ENCODE measurements at regions not wholly inside any gene's neighbourhood (a gene's known extent, or its start where the extent isn't known, plus 50 kb on each side); places are given as distances from the start of the nearest gene placed in this dataset.
A peak's percentile ranks its signal among the peaks of the same experiment; 100 is the strongest.

DNA sequence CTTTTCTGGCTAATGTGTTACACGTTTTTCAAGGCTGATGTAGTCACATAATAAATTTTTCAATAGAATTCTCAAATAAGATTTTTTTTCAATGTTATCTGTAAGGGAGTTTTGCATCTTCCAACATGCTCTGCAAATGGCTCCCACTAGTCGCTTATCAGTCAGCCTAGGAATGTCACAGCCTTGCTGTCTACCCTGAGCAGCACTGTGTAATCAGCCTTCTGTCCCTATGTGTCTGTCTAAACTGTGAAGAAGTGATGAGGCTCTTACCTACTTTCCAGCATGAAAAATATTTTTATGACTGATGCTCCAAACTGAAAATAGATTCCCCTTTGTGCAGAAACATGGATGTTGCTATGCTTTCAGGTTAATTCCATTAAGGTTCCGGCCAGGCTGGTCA, 75.1 kb upstream of the FAM216B start:
- no peak for TF ChIP-seq POLR2A (IDR thresholded peaks at IDR 0.05; ENCODE audit: low read length)
- TF ChIP-seq GATA1 (IDR thresholded peaks at IDR 0.05; ENCODE audit: low read depth, low read length), result no peak
- no peak for DNase-seq

DNA sequence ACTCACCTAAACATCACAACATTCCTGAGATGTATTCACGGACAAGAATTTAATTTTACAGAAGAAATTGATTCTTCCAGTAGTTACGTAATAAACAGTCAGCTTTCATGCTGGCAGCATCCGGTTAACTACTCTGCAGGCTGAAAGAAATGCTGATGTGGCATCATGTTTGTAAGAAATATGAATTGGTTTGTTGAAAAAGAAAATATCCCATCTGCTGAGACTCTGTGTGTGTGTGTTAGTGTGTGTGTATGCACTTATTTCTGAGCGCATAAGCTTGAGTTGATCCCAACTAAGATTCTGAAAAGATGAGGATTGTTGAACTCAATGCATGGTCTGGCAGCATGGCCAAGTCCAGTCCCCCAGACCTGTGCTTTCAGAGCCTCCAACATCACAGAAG, 74.3 kb upstream of the FAM216B start:
- DNase-seq, result no peak
- no peak for TF ChIP-seq GATA1 (IDR thresholded peaks at IDR 0.05; ENCODE audit: low read depth, low read length)
- TF ChIP-seq POLR2A (IDR thresholded peaks at IDR 0.05; ENCODE audit: low read length), result no peak

DNA sequence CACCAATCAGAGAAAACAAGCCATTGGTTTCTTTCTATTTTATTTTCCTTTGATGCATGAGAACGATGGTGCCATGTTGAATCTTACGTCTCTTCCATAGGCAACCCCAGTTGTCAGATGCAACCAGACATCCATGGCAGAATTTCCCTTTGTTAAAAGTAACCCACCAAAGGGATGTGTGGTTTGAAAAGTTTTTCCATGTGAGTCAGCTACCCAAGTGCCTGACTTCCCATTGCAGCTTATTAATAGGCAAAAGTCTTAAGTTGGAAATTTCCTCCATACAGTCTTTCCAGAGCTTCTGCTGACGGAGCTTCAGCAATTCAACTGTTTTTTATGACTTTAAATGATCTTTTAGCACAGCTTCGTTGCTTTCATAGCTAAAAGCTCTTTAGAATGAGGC, 73.8 kb upstream of the FAM216B start:
- no peak for TF ChIP-seq GATA1 (IDR thresholded peaks at IDR 0.05; ENCODE audit: low read depth, low read length)
- TF ChIP-seq POLR2A (IDR thresholded peaks at IDR 0.05; ENCODE audit: low read length), result no peak
- DNase-seq, result no peak

DNA sequence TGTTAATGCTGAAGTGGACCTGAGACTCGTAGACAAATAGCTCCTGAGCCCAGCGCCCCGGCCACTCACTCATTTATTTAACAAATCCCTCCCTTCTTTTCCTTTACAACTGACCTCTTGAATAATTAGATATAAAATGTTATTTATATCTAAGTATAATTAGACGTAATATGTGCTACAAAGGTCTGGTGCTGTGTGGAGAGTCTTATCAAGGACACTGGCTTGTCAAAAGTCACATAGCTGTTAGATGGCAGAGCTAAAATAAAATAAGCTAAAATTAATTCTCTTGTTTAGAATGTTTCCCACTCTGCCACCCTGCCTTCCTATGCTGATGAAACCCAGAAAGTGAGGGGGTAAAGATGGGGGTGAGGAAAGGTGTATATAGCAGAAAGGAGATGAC, 73.0 kb upstream of the FAM216B start:
- DNase-seq, result no peak
- TF ChIP-seq GATA1 (IDR thresholded peaks at IDR 0.05; ENCODE audit: low read depth, low read length), result no peak
- TF ChIP-seq POLR2A (IDR thresholded peaks at IDR 0.05; ENCODE audit: low read length), result no peak

DNA sequence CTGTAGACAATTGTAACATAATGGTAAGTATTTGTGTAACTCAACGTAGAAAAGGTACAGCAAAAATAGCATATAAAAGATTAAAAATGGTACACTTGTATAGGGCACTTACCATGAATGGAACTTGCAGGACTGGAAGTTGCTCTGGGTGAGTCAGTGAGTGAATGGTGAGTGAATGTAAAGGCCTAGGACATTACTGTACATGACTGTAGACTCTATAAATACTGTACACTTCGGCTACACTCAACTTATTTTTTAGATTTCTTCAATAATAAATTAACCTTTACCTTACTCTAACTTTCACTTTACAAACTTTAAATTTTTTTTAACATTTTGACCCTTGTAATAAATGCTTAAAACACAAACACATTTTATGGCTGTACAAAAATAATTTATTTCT, 72.1 kb upstream of the FAM216B start:
- TF ChIP-seq GATA1 (IDR thresholded peaks at IDR 0.05; ENCODE audit: low read depth, low read length) (no peak), POLR2A (IDR thresholded peaks at IDR 0.05; ENCODE audit: low read length) (no peak)
- DNase-seq, result no peak

DNA sequence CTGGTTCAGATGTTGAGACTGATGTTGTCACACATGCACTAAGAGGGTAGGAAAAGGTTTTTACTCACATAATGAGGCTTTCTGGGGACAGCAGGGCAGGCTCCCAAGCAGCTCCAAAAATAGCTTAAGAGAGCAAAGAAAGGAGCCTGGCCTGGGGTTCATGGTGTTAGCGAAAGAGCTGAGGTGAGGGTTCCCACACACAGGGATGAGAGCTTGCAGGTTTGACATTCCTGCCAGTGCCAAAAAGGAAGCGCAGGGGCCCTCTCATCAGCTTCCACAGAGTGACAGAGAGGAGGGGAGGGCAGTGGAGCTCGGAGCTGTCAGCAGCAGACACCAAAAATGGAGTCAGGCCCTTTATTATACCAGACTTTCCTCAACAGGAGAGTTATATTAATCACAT, 65.5 kb upstream of the FAM216B start:
- no peak for TF ChIP-seq GATA1 (IDR thresholded peaks at IDR 0.05; ENCODE audit: low read depth, low read length)
- no peak for DNase-seq

DNA sequence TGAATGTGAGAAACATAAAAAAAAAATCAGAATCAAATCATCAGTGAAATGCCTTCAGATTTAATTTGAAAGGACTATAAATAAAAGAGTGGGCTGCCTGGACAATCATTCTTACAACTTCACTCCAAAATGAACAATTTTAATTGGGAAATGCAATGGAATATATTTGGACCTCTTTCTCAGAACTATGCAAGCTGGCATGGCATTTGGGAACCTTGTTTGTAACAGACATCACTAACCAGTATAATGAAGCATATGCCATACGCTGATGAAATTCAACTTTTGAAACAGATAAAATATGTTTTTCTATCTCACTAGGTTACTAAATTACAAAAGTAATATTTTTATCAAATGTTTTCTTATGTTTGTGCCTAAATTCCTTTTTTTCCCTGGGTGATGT, 64.2 kb upstream of the FAM216B start:
- no peak for DNase-seq
- TF ChIP-seq GATA1 (IDR thresholded peaks at IDR 0.05; ENCODE audit: low read depth, low read length) (no peak), POLR2A (IDR thresholded peaks at IDR 0.05; ENCODE audit: low read length) (no peak)

DNA sequence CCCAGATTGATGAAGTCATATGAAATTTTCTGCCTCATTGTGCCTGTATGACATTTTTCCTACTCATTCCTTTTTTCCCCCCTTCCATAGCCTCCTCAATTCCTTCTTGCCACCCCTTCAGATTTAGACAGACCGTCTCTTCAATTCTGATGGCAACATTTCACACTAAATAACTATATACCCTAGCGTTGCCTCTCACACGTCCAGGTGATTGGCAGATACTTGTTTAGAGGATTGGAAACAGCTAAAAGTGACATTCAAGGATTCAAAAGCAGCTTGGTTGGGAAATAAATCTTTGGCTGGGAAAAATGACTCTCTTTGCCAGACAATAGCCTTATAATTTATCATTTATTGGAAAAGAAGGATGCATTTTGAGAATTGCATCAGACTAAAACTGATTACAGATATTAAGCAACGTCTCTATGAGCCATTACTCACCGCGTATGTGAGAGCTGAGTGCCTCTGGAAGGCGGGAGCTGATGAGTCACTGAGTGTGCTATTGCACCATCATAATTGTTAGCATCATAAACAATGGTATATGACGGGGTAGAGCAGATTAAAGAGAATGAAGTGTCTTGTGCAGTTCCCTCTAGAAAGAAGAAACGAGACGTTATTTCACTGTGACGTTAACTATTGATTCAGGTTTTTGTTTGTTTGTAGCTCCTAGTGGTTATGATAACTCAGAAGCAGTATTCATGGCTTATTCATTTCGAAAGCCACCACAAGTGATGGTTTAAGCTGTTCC, 61.1 kb upstream of the FAM216B start:
- DNase-seq, result peak in 1 of 2 experiments; percentile 9
- no peak for TF ChIP-seq GATA1 (IDR thresholded peaks at IDR 0.05; ENCODE audit: low read depth, low read length)
- no peak for TF ChIP-seq POLR2A (IDR thresholded peaks at IDR 0.05; ENCODE audit: low read length)

DNA sequence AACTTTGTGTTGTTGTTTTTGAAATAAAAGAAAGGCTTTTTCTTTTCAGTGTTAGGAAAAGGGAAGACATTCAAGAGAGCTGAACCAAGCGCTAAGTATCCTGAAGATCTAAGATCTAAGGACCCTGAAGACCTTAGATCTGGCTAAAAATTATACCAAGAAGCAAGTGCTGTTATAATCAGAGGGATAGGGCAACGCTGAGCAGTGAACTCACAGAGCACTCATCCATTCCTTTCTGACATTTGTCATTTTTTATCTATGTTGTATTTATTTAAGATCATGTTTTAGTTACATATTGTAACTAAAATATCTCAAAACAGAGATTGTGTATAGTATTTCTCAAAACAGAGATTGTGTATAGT, 60.5 kb upstream of the FAM216B start:
- TF ChIP-seq GATA1 (IDR thresholded peaks at IDR 0.05; ENCODE audit: low read depth, low read length), result no peak
- TF ChIP-seq POLR2A (IDR thresholded peaks at IDR 0.05; ENCODE audit: low read length), result no peak
- no peak for DNase-seq

DNA sequence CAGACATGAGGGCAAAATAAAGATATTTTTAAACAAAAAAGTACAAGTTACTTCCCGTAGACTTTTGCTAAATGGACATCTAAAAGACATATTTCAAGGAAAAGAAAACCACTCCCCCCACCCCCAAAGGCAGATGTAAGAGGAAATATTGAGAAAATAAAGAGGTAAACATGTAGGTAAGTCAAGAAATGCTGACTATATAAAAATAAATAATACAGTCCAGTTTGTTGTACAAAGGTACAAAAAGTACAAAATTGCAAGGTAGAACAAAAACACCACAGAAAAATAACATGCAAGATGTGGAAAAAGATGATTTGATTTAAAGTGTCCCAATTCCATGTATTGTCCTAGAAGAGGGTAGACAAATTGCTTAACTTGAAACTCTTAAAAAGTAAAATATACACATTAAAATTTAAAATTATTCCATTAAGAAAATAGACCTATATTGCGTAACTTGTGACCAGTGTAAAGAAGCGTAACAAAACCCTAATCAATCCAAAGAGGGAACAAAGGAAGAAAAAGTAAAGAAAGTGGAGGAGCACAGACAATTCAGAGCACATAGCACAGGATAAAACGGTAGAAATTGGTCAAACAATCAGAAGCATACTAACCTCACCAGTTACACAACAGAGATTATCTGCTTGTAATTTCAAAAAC, 58.4 kb upstream of the FAM216B start:
- no peak for TF ChIP-seq GATA1 (IDR thresholded peaks at IDR 0.05; ENCODE audit: low read depth, low read length)
- no peak for DNase-seq

DNA sequence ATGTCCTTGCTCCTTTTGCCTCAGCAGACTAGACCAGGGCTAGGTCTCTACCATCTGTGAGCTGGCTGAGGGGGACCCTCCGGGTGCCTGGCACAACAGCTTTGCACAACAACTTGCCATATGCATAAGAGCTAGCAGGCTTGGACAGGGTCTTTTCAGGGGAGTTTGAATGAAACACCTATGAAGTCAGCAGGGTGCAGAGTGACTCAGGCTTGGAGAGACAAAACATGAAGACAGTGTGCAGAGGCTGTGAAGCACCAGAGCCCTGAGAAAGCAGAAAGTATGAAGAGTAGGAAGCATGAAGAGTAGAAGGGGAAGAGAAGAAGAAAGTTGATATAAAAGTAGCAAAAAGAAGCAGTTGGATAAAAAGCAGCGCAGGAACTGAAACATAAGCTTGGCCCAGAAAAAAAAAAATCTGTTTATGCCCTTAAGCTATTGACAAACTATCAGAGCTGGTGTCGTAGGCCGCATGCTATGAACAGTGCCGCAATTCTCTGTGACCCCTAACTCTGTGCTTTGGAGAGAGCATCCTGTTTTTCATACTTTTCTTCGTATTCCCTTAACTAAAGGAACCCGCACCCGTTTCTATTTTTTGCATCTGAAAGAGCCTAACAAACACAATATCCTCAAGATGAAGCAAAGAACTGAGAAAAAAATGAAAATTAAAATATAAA, 52.7 kb upstream of the FAM216B start:
- no peak for DNase-seq
- no peak for TF ChIP-seq GATA1 (IDR thresholded peaks at IDR 0.05; ENCODE audit: low read depth, low read length)
- TF ChIP-seq POLR2A (IDR thresholded peaks at IDR 0.05; ENCODE audit: low read length), result no peak

DNA sequence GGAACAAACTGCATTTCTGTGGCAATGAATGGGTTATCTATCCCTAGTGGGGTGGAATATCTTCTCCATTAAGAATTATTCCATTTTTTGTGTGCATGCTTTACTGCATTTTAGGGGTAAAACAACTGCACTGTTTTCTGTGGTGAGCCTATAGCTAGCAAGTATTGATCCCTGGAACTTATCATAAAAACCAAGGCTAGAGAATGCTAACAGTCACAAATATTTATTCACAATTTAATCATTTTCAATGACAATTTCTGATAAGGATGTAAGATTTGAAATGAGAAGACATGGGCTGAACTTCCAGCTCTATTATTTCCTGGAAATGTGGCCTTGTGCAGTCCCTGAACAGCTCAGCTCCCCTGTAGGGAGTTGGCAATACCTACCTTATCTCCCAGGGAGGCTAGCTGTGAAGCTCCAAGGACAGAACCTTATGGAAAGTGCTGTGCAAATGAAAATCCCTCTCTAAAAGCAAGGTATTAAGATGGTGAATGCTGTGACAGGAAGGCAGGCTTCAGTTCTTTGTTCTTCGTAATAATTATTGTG, 51.5 kb upstream of the FAM216B start:
- DNase-seq, result no peak
- no peak for TF ChIP-seq POLR2A (IDR thresholded peaks at IDR 0.05; ENCODE audit: low read length)
- no peak for TF ChIP-seq GATA1 (IDR thresholded peaks at IDR 0.05; ENCODE audit: low read depth, low read length)
